Lung microvascular endothelial cell (primary cell): ENCODE measurements at regions not wholly inside any gene's neighbourhood (a gene's known extent, or its start where the extent isn't known, plus 50 kb on each side); places are given as distances from the start of the nearest gene placed in this dataset.

Experiments used
- DNase-seq, 2 donors: peaks; one replicate each; pipeline versions ENCODE4 v3.0.0 to v3.0.0-alpha.2; 2010; ENCODE audit warnings: low read depth in 2 of 2

DNA sequence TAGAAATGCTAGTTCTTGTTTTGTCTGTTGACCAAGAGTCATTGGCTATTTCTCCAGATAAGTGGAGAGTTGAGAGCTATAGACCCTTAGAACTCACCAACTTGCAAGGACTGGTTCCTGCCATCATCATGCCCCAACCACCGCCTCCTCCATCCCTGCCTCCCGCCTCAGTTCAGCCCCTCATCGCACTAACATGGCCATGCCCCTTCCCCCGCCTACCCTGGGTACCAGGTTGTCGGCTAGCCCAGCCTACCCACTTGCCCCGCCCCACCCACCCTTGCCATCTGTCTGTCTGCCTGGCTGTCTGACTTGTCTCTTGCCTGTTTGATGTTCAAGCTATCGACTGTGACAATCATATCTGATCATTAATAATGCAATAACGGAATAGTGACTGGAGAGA is 154.1 kb downstream of the TRIM29 start:
- no peak for DNase-seq

GRCh38 chr11:119983240-119983732 is 154.6 kb downstream of the TRIM29 start:
- no peak for DNase-seq

GRCh38 chr11:119982517-119983239 is 155.2 kb downstream of the TRIM29 start:
- DNase-seq = no peak

DNA sequence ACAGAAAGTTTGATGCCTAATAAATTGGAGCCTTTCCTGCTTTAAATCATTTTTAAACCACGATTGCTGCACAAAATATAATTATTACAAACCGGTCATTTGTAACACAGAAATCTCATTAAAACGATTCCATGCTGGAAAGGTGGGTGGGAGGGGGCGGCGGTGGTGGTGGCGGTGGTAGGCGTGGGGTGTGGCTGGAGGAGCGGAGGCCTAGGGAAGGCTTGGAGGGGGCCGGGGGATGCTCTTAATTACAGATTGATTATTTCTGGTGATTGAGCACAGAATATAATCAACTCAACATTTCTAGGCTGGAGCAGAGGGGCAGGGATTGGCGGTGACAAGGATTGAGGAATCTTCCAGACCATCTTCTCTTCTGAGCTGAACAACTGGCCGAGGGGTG is 157.5 kb downstream of the TRIM29 start:
- DNase-seq = no peak

DNA sequence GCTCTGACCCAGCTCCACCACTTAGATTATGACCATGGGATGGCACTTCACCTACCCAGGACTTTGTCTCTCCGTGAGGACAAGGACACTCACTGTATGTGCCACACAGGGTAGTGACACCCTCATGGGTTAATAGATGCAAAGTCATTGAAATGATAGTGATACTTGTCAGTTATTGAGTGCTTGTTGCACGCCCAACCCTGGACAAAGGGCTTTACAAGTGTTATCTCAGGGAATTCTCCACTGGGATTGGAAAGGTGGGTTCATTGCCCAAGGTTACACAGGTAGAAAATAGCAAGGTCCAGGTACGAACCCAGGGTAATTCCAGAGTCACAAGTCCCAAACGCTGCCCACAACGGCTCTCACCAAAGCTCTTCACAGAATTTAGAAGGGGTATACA is 158.2 kb downstream of the TRIM29 start:
- DNase-seq = no peak

DNA sequence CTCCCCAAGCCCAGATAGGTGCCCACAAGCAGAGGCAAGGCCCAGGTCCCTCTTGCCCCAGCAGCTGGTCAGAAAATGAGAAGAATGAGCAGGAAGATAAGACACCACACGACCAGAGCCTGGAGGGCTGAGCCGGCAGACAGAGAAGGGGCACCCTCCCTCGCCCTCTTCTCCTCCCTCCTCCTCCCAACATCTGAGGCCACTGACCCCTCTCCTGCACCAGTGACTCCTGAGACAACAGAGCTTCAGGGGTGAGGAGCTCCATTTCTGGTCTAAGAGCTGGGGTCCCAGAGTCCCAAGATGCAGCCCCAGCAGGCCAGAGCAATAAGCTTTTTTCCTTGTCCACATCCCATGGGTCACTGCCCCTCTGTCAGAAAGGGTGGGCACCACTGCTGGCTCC is 159.2 kb downstream of the TRIM29 start:
- no peak for DNase-seq

DNA sequence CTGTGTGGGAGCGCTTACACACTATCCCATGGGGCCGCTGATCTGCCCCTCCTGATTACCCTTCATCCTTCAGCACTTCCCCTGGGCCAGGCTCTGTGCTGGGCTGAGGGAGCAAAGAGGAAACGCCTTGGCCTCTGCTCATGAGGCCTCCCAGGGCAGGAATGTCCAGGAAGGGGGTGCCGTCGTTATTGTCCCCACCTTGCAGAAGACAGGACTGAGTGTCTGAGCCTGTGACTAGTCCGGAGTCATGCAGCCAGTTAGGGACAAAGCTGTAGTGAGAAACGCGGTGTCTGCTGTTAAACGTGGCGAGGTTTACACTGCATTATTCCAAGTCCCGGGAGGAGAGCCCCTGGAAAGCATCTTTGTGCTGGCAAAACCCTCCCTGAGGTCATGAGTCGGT is 160.0 kb downstream of the TRIM29 start:
- DNase-seq = no peak

DNA sequence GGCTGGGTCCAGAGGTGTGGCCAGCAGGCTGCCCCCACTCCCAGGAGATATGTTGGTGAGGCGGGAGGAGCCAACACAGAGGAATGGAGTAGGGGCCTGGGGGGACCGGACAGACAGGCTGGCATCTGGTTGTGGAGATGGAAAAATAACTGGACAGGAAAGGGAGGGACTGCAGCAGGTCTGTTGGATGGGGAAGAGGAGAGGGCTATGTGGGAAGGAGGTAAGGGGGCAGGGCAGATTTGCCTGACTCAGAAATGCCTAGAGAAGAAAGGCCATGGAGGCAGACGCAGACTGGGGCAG is 160.4 kb downstream of the TRIM29 start:
- DNase-seq = no peak

- no peak for DNase-seq
Measured at GRCh38 chr11:119976805-119977560, 160.9 kb downstream of the TRIM29 start.

GRCh38 chr11:119975561-119976152 is 162.3 kb downstream of the TRIM29 start:
- DNase-seq = no peak

DNA sequence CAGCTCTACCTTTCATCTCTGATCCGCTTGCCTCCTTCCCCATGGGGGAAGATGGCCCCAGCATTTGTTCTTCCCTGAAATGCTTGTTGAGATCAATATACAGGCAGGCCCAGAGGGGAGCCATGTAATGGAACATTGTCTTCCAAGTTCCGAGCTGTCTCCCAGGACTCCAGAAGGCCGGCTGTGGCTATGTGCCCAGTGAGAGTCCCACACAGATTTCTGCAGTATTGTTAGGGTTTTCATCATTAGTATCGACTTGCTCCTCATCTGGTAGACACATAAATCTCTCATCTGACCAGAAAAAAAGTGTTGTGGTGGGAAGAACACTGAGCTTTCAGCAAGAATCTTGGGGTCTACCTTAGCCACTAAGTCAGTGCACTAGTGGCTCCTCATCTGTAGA is 163.4 kb downstream of the TRIM29 start:
- DNase-seq = no peak

GRCh38 chr11:119974051-119974450 is 163.9 kb downstream of the TRIM29 start:
- DNase-seq = no peak

DNA sequence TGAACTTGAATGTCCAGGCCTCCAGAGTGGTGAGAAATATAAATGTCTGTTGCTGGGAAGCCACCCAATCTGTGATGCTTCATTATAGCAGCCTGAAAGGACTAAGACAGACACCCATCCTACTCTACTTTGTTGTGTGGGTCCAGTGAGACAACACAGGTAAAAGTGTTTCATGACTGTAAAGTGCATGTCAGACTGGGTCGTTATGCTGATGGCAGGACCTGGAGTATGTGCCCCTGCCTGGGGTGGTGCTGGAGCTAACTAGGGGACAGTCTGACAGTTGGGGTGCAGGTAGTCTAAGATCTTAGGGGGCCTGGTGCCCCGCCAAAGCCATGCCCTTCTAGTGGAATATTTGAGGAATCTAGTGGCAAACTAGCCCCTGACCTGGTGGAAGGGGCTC is 165.6 kb downstream of the TRIM29 start:
- no peak for DNase-seq

- DNase-seq = no peak
Measured at GRCh38 chr11:119970555-119971304, 167.2 kb downstream of the TRIM29 start.

DNA sequence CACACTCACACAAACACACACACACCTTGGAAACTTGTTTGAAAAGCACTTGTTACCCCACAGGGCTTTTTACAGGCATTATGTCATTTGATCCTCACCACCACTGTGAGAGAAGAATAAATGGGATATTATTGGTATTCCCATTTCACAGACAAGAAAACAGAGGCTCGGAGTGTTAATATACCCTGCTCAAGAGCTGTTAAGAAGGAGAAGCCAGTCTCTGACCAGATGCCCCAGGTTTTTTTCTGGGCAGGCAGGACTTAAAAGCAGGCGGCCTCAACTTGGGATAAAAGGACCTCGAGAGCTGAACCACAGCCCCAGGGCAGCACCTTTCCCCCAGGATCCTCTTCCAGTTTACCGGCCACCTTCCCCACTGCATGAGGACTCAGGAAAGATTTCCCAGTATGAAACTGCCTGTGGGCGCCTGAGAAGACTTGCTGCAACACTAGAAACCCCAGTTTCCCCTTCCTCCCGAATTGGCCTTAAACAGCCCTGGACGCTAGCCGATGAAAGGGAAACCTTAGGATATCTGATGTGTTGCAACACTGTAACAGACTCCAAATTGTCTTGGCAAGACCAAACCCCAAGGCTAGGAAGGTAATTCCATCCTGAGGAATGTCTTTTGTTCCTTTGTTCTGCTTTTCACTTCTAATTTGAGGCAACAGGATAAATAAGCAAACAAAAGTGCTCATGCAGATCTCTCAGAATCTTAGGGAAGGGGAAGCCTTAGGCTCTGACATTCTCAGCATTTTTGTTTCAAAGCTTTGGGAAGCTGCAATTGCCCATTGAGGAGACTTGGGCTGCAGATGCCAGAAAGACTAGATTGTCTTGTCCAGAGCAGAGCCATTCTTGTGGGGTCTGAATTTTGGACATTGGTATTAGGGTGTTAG is 173.5 kb downstream of the TRIM29 start:
- DNase-seq = no peak

DNA sequence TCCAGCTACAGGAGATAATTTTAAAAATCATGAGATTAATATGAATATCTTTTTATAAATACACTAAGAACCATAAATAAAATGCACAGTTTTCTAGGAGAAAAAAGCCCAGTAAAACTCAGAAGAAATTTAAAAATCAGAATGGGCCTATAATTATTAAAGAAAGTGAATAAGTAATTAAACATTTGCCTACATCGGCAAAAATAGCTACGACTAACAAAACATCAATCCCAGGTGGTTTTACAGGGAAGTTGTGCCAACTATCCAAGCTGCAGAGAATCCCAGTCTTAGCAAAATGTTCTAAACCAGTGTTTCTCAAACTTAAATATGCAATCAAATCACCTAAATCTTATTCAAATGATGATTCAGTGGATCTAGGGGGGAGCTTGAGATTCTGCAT is 180.0 kb downstream of the TRIM29 start:
- DNase-seq = no peak

DNA sequence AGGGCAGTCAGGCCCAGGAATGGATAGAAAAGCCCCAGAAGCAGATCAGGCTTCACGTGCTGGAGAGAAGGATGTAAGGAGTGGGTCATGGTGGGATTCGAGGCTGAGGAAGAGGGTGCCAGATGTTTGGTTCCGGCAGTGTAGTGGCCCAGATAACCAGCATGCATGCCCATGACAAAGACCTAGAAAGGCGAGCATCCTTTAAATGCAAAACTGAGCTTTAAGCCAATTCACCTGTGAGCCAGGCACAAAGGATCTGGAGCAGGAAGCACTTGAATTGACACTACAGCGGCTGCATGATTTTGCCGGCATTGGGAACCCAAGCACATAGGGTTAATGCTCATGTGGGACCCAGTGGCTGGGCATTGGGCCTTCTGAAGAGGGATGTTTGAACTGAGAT is 185.5 kb downstream of the TRIM29 start:
- DNase-seq = no peak

DNA sequence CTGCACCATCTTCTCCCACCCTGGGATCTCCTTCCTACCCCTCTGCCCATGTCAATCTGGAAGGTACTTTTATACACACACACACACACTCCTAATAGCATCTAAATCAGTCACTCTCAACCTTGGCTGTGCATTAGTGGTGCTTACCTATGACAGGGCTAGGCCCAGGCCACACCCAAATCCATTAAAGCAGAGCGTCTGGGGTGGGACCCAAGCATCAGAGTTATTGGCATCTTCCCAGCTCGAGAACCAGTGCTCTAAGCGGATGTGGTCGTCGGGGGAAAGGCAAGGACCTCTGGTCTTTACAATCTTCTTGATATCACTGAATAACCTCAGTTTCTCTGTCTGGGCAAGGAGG is 194.6 kb downstream of the TRIM29 start:
- no peak for DNase-seq

GRCh38 chr11:119942583-119943297 is 195.2 kb downstream of the TRIM29 start:
- DNase-seq = no peak

- no peak for DNase-seq
Measured at GRCh38 chr11:119941636-119942411, 196.1 kb downstream of the TRIM29 start.
